Brain microvascular endothelial cell (primary cell): ENCODE measurements at regions not wholly inside any gene's neighbourhood (a gene's known extent, or its start where the extent isn't known, plus 50 kb on each side); places are given as distances from the start of the nearest gene placed in this dataset.

ENCODE experiments used
- DNase-seq: peaks from one replicate; pipeline ENCODE4 v3.0.0-alpha.2; 2020
- H3K27ac ChIP-seq: fragments of 250-450 bp; sonication (Bioruptor Pico); 2 replicates; pipeline ENCODE4 v1.5.1; 2020; ENCODE audit warnings: mild to moderate bottlenecking, moderate library complexity
- H3K27me3 ChIP-seq: fragments of 250-450 bp; sonication (Bioruptor Pico); replicated peaks from 2 replicates; pipeline ENCODE4 v1.5.1; 2020; ENCODE audit warnings: mild to moderate bottlenecking
- H3K36me3 ChIP-seq: fragments of 250-450 bp; sonication (Bioruptor Pico); replicated peaks from 2 replicates; pipeline ENCODE4 v1.5.1; 2020; ENCODE audit warnings: mild to moderate bottlenecking
- H3K4me3 ChIP-seq: 2 replicates; pipeline ENCODE4 v1.5.1; 2011; ENCODE audit warnings: low read depth, mild to moderate bottlenecking, control low read depth, low read length, moderate library complexity
- in situ Hi-C: cut with HindIII; loops from 2 replicates; pipeline ENCODE4 v1.10.0; 2017; ENCODE audit warnings: low sequenced_read_pairs, low pct_ligation_motif_present
- TF ChIP-seq, protein P1 (sequence below): IDR thresholded peaks from 2 replicates; pipeline ENCODE4 v1.5.1; 2011; ENCODE audit warnings: low read depth, mild to moderate bottlenecking, moderate library complexity, low read length, control low read depth, inconsistent platforms; ENCODE audit errors: missing control alignments

DNA sequence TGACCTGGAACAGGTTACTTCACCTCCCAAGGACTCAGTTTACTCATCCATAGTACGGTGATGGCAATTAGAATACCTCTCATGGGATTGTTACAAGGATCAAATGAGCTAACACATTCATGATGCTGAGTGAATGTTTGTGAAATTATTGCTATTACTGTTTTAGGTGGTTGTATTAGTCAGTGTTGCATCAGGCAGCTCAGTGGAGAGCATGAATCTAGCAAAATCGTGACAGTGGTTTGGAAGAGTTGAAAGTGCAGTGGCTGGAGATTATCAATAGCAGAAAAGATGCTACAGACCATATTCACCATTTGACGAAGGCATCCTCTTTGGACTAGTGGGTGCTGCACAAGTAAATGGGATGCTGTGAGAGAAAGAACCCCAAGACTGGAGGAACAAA, 50.4 kb upstream of the CTNNBL1 start:
- H3K27me3 ChIP-seq, result peaks cover 13% of the 10 kb centered on the region
- H3K36me3 ChIP-seq, result no peaks in the 10 kb centered on the region
- H3K27ac ChIP-seq, result no peak overlapping the region
- TF ChIP-seq, protein P1, sequence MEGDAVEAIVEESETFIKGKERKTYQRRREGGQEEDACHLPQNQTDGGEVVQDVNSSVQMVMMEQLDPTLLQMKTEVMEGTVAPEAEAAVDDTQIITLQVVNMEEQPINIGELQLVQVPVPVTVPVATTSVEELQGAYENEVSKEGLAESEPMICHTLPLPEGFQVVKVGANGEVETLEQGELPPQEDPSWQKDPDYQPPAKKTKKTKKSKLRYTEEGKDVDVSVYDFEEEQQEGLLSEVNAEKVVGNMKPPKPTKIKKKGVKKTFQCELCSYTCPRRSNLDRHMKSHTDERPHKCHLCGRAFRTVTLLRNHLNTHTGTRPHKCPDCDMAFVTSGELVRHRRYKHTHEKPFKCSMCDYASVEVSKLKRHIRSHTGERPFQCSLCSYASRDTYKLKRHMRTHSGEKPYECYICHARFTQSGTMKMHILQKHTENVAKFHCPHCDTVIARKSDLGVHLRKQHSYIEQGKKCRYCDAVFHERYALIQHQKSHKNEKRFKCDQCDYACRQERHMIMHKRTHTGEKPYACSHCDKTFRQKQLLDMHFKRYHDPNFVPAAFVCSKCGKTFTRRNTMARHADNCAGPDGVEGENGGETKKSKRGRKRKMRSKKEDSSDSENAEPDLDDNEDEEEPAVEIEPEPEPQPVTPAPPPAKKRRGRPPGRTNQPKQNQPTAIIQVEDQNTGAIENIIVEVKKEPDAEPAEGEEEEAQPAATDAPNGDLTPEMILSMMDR, result no peak
- no peak overlapping the region for H3K4me3 ChIP-seq
- no peak for DNase-seq
- in situ Hi-C loops, result no loop called here

DNA sequence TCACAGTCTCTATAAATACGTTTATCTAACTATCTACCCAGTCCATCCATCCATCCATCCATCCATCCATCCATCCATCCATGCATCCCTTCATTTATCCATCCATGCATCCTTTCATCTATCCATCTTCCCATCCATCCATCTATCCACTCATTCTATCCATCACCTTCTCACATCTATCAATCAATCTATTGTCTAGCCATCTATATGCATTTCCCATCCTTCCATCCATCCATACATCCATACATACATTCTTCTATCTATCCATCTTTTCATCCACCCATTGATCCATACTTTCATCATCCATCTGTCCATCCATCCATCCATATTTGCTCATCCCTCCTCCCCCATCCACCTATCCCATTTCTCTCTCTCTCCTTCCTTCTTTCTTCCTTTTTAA, 51.6 kb upstream of the CTNNBL1 start:
- Histone ChIP-seq H3K27me3 (peaks cover 13% of the 10 kb centered on the region), H3K27ac (no peak overlapping the region), H3K36me3 (no peaks in the 10 kb centered on the region), H3K4me3 (no peak overlapping the region)
- in situ Hi-C loops, result no loop called here
- DNase-seq, result no peak
- TF ChIP-seq, protein P1, result no peak

DNA sequence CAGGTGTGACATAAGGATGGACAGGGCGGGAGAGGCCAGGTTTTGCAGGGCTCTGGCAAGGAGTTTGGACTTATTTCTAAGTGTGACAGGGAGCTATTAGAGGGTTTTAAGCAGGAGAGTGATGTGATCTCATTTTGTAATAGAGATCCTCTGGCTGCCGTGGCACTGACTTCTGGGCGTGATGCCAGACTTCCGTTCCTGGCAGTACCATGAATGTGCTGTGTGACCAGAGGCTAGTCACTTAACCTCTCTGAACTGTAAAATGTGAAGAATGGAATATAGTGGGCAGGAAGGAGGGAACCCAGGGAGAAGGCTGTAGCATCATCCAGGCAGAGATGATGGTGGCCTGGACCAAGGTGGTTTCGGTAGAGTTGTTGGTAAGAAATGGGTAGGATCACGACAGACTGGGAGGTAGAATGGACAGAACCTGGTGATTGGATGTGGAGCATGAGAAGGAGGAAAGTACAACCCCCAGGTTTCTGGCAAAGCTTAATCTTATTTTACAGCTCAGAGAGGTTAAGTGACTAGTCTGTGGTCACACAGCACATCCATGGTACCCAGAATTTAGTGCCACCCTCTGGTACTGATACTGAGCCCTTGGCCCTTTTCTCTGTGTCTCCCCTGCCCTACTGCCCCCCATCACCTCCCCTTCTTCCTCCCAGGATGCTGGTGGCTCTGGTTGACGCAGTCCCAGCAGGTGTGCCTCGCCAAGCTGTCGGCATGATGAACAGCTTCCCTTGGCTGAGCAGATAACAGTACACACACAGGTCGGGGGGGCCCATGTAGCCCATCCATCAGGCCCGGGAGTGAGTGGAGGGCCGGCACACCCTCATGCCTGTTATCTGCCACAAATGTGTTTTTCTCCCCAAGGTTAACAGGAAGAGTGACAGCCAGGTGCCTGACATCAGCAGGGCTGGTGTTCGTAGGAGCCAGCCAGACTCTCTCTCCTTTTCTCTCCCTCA, 52.9 kb upstream of the CTNNBL1 start:
- no peak overlapping the region for H3K4me3 ChIP-seq
- peaks cover 13% of the 10 kb centered on the region for H3K27me3 ChIP-seq
- in situ Hi-C loops, result no loop called here

DNA sequence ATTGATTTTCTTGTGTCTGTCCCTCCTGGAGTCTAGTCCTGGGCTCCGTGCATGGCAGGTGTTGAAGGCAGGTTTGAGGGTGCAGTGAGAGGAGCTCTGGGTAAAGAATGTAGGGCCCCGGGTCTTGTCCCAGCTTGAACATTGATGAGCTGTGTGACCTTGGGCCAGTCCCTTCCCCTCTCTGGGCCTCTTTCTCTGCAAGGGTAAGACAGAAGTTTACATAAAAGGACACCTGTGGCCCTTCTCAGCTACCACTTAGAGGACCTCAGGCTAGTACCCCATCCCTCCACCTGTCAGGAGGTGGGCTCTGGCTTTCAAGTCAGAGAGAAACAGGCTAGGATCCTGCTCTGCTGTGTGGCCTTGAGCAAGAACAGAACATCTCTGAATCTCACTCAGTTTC, 55.3 kb upstream of the CTNNBL1 start:
- DNase-seq, result no peak
- TF ChIP-seq, protein P1, result no peak
- in situ Hi-C loops, result no loop called here
- H3K27ac ChIP-seq, result no peak overlapping the region
- H3K4me3 ChIP-seq, result no peak overlapping the region
- H3K27me3 ChIP-seq, result peaks cover 10% of the 10 kb centered on the region
- H3K36me3 ChIP-seq, result no peaks in the 10 kb centered on the region

More for the DNA sequence above, 52.9 kb upstream of the CTNNBL1 start:
- no peak for DNase-seq
- TF ChIP-seq, protein P1, result no peak
- no peak overlapping the region for H3K27ac ChIP-seq
- no peaks in the 10 kb centered on the region for H3K36me3 ChIP-seq

DNA sequence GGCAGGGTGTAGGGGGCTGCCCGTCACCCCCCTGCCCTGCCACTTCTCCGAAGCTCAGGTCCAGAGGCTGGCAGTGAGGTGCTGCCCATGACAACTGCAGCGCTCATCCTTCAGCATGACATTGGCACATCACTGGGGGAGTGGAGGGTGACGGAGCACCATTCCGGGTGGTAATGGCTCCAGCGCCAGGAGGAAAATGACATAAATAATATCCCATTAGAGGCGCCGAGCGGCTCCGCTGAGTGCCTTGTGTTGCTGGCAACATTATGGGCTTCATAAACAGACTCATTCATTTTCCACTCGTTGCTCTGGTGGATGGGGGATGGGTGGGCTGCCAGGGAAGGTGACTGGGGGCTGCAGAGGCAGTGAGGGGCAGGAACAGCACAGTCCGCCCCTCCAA, 56.9 kb upstream of the CTNNBL1 start:
- TF ChIP-seq, protein P1, result no peak
- peaks cover 4% of the 10 kb centered on the region for H3K27me3 ChIP-seq
- no peak for DNase-seq
- in situ Hi-C loops, result no loop called here
- H3K27ac ChIP-seq, result no peak overlapping the region
- no peak overlapping the region for H3K4me3 ChIP-seq
- no peaks in the 10 kb centered on the region for H3K36me3 ChIP-seq
